ENCODE measurements at regions not wholly inside any gene's neighbourhood (a gene's known extent, or its start where the extent isn't known, plus 50 kb on each side); places are given as distances from the start of the nearest gene placed in this dataset.

- POLR2A ChIA-PET, result no interaction called here
- TF ChIP-seq EGR1 (IDR thresholded peaks at IDR 0.05; ENCODE audit: low read depth) (no peak), REST (IDR thresholded peaks at IDR 0.05; ENCODE audit: low read depth) (no peak), CEBPB (IDR thresholded peaks at IDR 0.05; ENCODE audit: low read depth) (no peak), FOSL1 (IDR thresholded peaks at IDR 0.05; ENCODE audit: low read depth) (no peak), SRF (IDR thresholded peaks at IDR 0.05; ENCODE audit: low read depth) (no peak), JUND (IDR thresholded peaks at IDR 0.05) (no peak), TCF7L2 (IDR thresholded peaks at IDR 0.05; ENCODE audit: borderline replicate concordance, extremely low read depth, insufficient read depth, insufficient read length) (no peak), RAD21 (IDR thresholded peaks at IDR 0.05; ENCODE audit: low read depth) (no peak), EZH2 (IDR thresholded peaks at IDR 0.05) (no peak), ZNF274 (IDR thresholded peaks at IDR 0.05; ENCODE audit: low read depth, low read length) (no peak), YY1 (IDR thresholded peaks at IDR 0.05; ENCODE audit: extremely low read depth, insufficient replicate concordance, low read depth, low read length) (no peak)
- DNase-seq (ENCODE audit: low read depth, low spot score), result no peak
Observed at GRCh38 chr6:115060581-115060980, 717.8 kb upstream of the HS3ST5 start.

More at GRCh38 chr6:115060581-115060980, 717.8 kb upstream of the HS3ST5 start:
- H3K4me1 ChIP-seq (ENCODE audit: control insufficient read depth in 1 of 2, insufficient read depth in 2 of 2, low read length in 2 of 2), result no peaks in the 10 kb centered on the region
- intact Hi-C loops (cut with micrococcal nuclease), result no loop called here
- H3K27ac ChIP-seq (ENCODE audit: low read depth, low read length), result no peak overlapping the region
- no peaks in the 10 kb centered on the region for H3K9me2 ChIP-seq (ENCODE audit: insufficient read depth)
- no TSS peak for BruUV-seq (replicated peaks)
- H3K9me3 ChIP-seq (ENCODE audit: control insufficient read depth in 1 of 2, insufficient read depth in 1 of 2, low read depth in 1 of 2, low read length in 2 of 2), result peaks cover 0 to 3% of the 10 kb centered on the region in 2 experiments; a peak in 1 of 4 replicates
- H3K4me3 ChIP-seq (replicated peaks in 1 of 2; ENCODE audit: low read depth in 1 of 2, low read length in 2 of 2), result no peak overlapping the region
- ChIA-PET CTCF (no interaction called here), RAD21 (ENCODE audit: low non-redundant PET in 1 of 2, low total read pairs in 2 of 2, uncharacterized antibody in 2 of 2, unreplicated experiment in 2 of 2) (no interaction called here)
- no peak overlapping the region for H2AFZ ChIP-seq (ENCODE audit: low read depth, low read length, poor library complexity, severe bottlenecking)
- no peaks in the 10 kb centered on the region for H3K27me3 ChIP-seq (ENCODE audit: insufficient read depth, low read length)
- H3K9ac ChIP-seq (ENCODE audit: low read length), result no peak overlapping the region
- H4K20me1 ChIP-seq (ENCODE audit: insufficient read depth), result no peaks in the 10 kb centered on the region
- H3K79me2 ChIP-seq (ENCODE audit: insufficient read depth, low read length), result no peaks in the 10 kb centered on the region
- no peak for ATAC-seq
- no peak overlapping the region for H3K4me2 ChIP-seq (ENCODE audit: low read length)
- H3K36me3 ChIP-seq (ENCODE audit: control insufficient read depth in 1 of 2, insufficient read depth in 2 of 2, low read length in 2 of 2), result no peaks in the 10 kb centered on the region
